HG03196 (cell line): ENCODE measurements at regions not wholly inside any gene's neighbourhood (a gene's known extent, or its start where the extent isn't known, plus 50 kb on each side); places are given as distances from the start of the nearest gene placed in this dataset.

Experiments used
- ATAC-seq: cut with Tn5 transposase; IDR thresholded peaks from one replicate; pipeline ENCODE4 v1.9.1; 2021; ENCODE audit not compliant: unreplicated experiment

- no peak for ATAC-seq
These were observed 64.7 kb upstream of the DUSP5 start for GRCh38 chr10:110432814-110433565.

- no peak for ATAC-seq
These were observed 64.0 kb upstream of the DUSP5 start for GRCh38 chr10:110433740-110434139.

- no peak for ATAC-seq
These were observed 63.1 kb upstream of the DUSP5 start for GRCh38 chr10:110434489-110435096.

- no peak for ATAC-seq
These were observed 61.0 kb upstream of the DUSP5 start for GRCh38 chr10:110436554-110437350.

GRCh38 chr10:110437351-110437605 is 60.4 kb upstream of the DUSP5 start:
- no peak for ATAC-seq

- ATAC-seq: no peak
These were observed 59.9 kb upstream of the DUSP5 start for GRCh38 chr10:110437761-110438341.

- no peak for ATAC-seq
These were observed 55.0 kb upstream of the DUSP5 start for GRCh38 chr10:110442746-110443145.

- ATAC-seq: no peak
These were observed 54.3 kb upstream of the DUSP5 start for GRCh38 chr10:110443239-110444003.

GRCh38 chr10:110444004-110444337 is 53.7 kb upstream of the DUSP5 start:
- no peak for ATAC-seq

GRCh38 chr10:110445871-110446270 is 51.8 kb upstream of the DUSP5 start:
- ATAC-seq: no peak

- ATAC-seq: no peak
These were observed 51.4 kb upstream of the DUSP5 start for GRCh38 chr10:110446277-110446676.

GRCh38 chr10:110446954-110447608 is 50.6 kb upstream of the DUSP5 start:
- ATAC-seq: no peak

- no peak for ATAC-seq
These were observed 49.8 kb upstream of the DUSP5 start for GRCh38 chr10:110447886-110448285.
